ENCODE measurements at regions not wholly inside any gene's neighbourhood (a gene's known extent, or its start where the extent isn't known, plus 50 kb on each side); places are given as distances from the start of the nearest gene placed in this dataset.

DNA sequence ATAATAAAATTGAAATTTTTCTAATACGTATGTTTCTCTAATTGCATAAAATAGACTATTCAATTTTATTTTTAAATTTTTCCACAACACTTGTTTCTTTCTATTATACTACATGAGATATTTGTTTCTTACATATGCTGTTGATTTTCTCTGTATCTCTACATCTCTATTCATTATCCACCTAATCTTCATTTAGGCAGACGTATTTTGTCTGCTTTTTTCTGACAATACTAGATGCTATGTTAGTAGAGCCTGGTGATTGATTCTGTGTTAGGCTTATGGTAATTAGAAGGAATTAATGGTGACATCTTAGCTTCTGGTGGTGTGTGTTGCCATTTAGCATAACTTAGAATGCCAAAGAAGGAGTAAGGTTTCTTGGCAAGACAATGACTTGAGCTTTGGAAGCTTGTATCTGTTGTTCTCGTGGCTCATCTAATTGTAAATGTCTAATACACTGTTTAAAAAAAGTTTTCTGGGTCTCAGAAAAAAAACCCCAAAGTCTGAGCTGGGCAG is 1610.7 kb upstream of the PCDH20 start:
- Mint-ChIP-seq H3K9me3 (peaks cover 10% of the 10 kb centered on the region), H3K4me1 (no peaks in the 10 kb centered on the region), H3K27me3 (no peaks in the 10 kb centered on the region), H3K27ac (no peak overlapping the region), H3K4me3 (no peak overlapping the region), H3K36me3 (no peaks in the 10 kb centered on the region)
- DNase-seq (ENCODE audit: low spot score in 2 of 2) (no peak), ATAC-seq (ENCODE audit: low read depth) (no peak)

DNA sequence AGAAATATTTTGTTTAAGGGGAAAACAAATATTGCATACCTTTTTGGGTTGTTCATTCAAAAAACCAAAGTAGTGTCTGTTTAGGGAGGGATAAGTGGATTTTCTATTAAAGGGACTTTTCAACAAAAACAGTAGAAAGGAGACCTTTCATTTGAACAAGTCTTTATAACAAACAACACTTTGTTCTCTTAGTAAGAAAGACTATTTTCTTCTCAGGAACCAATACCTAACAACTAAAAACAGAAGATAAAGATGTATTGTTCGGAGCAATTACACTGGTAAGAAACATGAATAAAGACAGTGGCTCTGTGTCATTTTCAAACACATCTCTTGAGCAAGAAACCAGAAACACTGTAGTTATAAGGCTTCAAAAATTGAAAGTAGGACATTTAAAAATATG is 1610.1 kb upstream of the PCDH20 start:
- peaks cover 10% of the 10 kb centered on the region for H3K9me3 Mint-ChIP-seq
- no peaks in the 10 kb centered on the region for H3K36me3 Mint-ChIP-seq
- ATAC-seq (ENCODE audit: low read depth) (no peak), DNase-seq (ENCODE audit: low spot score in 2 of 2) (no peak)
- H3K27ac Mint-ChIP-seq, result no peak overlapping the region
- no peaks in the 10 kb centered on the region for H3K4me1 Mint-ChIP-seq
- no peak overlapping the region for H3K4me3 Mint-ChIP-seq
- no peaks in the 10 kb centered on the region for H3K27me3 Mint-ChIP-seq

DNA sequence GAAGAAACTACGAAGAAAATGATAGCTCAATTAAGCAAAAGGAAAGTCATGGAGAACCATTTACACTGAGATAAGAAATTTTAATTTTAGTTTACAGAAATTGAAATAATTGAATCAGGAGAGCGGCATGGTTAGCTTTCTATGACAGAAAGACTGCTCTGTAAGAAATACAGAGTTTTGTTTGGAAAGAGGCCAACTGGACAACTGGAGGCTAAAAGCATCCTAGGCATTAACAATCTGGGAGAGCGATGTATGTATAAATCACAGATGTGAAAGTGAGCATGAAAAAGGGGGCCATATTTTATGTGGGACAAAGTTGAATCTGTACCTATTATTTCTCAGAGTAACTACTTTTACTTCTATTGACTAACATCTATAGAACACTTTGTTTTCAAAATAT is 1608.8 kb upstream of the PCDH20 start:
- no peak overlapping the region for H3K27ac Mint-ChIP-seq
- H3K4me3 Mint-ChIP-seq, result no peak overlapping the region
- H3K4me1 Mint-ChIP-seq, result no peaks in the 10 kb centered on the region
- H3K9me3 Mint-ChIP-seq, result peaks cover 10% of the 10 kb centered on the region
- DNase-seq (ENCODE audit: low spot score in 2 of 2) (no peak), ATAC-seq (ENCODE audit: low read depth) (no peak)
- no peaks in the 10 kb centered on the region for H3K27me3 Mint-ChIP-seq
- H3K36me3 Mint-ChIP-seq, result no peaks in the 10 kb centered on the region

GRCh38 chr13:63011996-63012395 is 1596.3 kb upstream of the PCDH20 start:
- Mint-ChIP-seq H3K27me3 (no peaks in the 10 kb centered on the region), H3K27ac (no peak overlapping the region), H3K36me3 (no peaks in the 10 kb centered on the region), H3K9me3 (peaks cover 14% of the 10 kb centered on the region), H3K4me3 (no peak overlapping the region), H3K4me1 (no peaks in the 10 kb centered on the region)
- DNase-seq (ENCODE audit: low spot score in 2 of 2) (no peak), ATAC-seq (ENCODE audit: low read depth) (no peak)

GRCh38 chr13:63010072-63010658 is 1594.5 kb upstream of the PCDH20 start:
- no peak for ATAC-seq (ENCODE audit: low read depth)
- H3K36me3 Mint-ChIP-seq, result no peaks in the 10 kb centered on the region

GRCh38 chr13:63005625-63006024 is 1590.0 kb upstream of the PCDH20 start:
- Mint-ChIP-seq H3K4me1 (no peaks in the 10 kb centered on the region), H3K27ac (no peak overlapping the region), H3K36me3 (no peaks in the 10 kb centered on the region), H3K9me3 (peaks cover 13% of the 10 kb centered on the region), H3K4me3 (no peak overlapping the region), H3K27me3 (no peaks in the 10 kb centered on the region)
- DNase-seq (ENCODE audit: low spot score in 2 of 2), result no peak
- no peak for ATAC-seq (ENCODE audit: low read depth)

More at GRCh38 chr13:63010072-63010658, 1594.5 kb upstream of the PCDH20 start:
- Mint-ChIP-seq H3K4me3 (no peak overlapping the region), H3K4me1 (no peaks in the 10 kb centered on the region), H3K9me3 (peaks cover 11% of the 10 kb centered on the region), H3K27ac (no peak overlapping the region), H3K27me3 (no peaks in the 10 kb centered on the region)
- no peak for DNase-seq (ENCODE audit: low spot score in 2 of 2)

DNA sequence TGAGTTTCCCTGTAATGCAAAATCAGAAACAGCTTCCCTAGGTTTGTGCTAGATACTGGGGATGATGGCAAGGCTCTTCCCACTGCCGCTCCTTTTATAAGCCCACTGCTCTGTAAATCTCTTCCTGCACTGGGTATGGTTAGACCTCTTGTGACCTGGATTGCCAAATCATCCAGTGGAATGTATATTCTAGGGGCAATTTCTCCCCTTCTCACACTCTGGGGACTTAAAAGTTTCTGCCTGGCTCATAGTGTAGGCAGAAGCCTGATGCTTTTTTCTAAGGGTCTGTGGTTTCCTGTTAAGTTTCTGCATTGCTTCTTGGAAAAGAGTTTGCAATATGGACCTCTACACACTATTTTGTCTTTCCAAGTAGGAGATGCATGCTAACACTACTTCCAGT is 1582.0 kb upstream of the PCDH20 start:
- ATAC-seq (ENCODE audit: low read depth) (no peak), DNase-seq (ENCODE audit: low spot score in 2 of 2) (no peak)
- Mint-ChIP-seq H3K27ac (no peak overlapping the region), H3K4me1 (no peaks in the 10 kb centered on the region), H3K4me3 (no peak overlapping the region), H3K9me3 (peaks cover 8% of the 10 kb centered on the region), H3K36me3 (no peaks in the 10 kb centered on the region), H3K27me3 (no peaks in the 10 kb centered on the region)

- H3K9me3 Mint-ChIP-seq, result peaks cover 4% of the 10 kb centered on the region
- ATAC-seq (ENCODE audit: low read depth) (no peak), DNase-seq (ENCODE audit: low spot score in 2 of 2) (no peak)
- no peaks in the 10 kb centered on the region for H3K4me1 Mint-ChIP-seq
- H3K27ac Mint-ChIP-seq, result no peak overlapping the region
- no peak overlapping the region for H3K4me3 Mint-ChIP-seq
- no peaks in the 10 kb centered on the region for H3K36me3 Mint-ChIP-seq
- H3K27me3 Mint-ChIP-seq, result no peaks in the 10 kb centered on the region
Observed at GRCh38 chr13:62997038-62997599, 1581.5 kb upstream of the PCDH20 start.

GRCh38 chr13:62973804-62974203 is 1558.2 kb upstream of the PCDH20 start:
- no peaks in the 10 kb centered on the region for H3K27me3 Mint-ChIP-seq

DNA sequence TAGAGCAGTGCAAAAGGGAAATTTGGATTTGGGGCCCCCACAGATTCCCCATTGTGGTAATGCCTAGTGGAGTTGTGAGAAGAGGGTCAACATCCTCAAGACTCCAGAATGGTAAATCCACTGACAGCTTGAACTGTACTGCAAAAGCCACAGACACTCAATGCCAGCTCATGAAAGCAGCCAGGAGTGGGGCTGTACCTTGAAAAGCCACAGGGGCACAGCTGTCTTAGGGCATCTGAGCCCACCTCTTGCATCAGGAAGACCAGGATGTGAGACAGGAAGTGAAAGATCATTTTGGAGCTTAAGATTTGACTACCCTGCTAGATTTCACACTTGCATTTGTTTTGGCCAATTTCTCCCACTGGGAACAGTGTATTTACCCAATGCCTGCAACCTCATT is 1548.9 kb upstream of the PCDH20 start:
- Mint-ChIP-seq H3K36me3 (no peaks in the 10 kb centered on the region), H3K4me3 (no peak overlapping the region), H3K4me1 (no peaks in the 10 kb centered on the region), H3K27me3 (no peaks in the 10 kb centered on the region), H3K9me3 (peaks cover 19% of the 10 kb centered on the region), H3K27ac (no peak overlapping the region)
- no peak for DNase-seq (ENCODE audit: low spot score in 2 of 2)
- ATAC-seq (ENCODE audit: low read depth), result no peak

More at GRCh38 chr13:62973804-62974203, 1558.2 kb upstream of the PCDH20 start:
- no peaks in the 10 kb centered on the region for H3K36me3 Mint-ChIP-seq
- H3K27ac Mint-ChIP-seq, result no peak overlapping the region
- ATAC-seq (ENCODE audit: low read depth) (no peak), DNase-seq (ENCODE audit: low spot score in 2 of 2) (no peak)
- H3K4me1 Mint-ChIP-seq, result no peaks in the 10 kb centered on the region
- peaks cover 15% of the 10 kb centered on the region for H3K9me3 Mint-ChIP-seq
- H3K4me3 Mint-ChIP-seq, result no peak overlapping the region

DNA sequence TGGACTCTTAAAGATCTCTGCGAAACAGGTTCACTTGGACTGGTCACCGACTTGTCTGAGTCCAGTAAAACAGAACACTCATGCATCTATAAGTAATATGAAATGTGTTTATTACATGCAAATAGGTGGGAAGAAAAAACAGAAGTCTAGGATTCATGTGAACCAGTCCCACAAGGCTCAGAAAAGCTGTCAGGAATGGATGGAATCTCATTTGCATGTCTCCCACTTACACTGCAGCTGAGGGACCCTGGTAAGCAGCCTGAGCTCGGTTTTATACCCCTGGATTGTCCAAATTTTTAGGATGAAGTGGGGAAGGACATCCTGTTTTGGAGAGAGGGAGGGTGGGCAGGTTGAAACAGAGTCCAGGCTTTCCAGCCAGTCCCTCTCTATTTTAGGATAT is 1545.1 kb upstream of the PCDH20 start:
- no peak for ATAC-seq (ENCODE audit: low read depth)
- H3K4me1 Mint-ChIP-seq, result no peaks in the 10 kb centered on the region
- no peak for DNase-seq (ENCODE audit: low spot score in 2 of 2)
- H3K36me3 Mint-ChIP-seq, result no peaks in the 10 kb centered on the region
- H3K27ac Mint-ChIP-seq, result no peak overlapping the region
- no peak overlapping the region for H3K4me3 Mint-ChIP-seq
- H3K27me3 Mint-ChIP-seq, result no peaks in the 10 kb centered on the region
- peaks cover 10% of the 10 kb centered on the region for H3K9me3 Mint-ChIP-seq

- H3K9me3 Mint-ChIP-seq, result peaks cover 10% of the 10 kb centered on the region
- H3K27ac Mint-ChIP-seq, result no peak overlapping the region
- H3K27me3 Mint-ChIP-seq, result no peaks in the 10 kb centered on the region
- H3K4me3 Mint-ChIP-seq, result no peak overlapping the region
- DNase-seq (ENCODE audit: low spot score in 2 of 2), result no peak
- no peak for ATAC-seq (ENCODE audit: low read depth)
- H3K36me3 Mint-ChIP-seq, result no peaks in the 10 kb centered on the region
- H3K4me1 Mint-ChIP-seq, result no peaks in the 10 kb centered on the region
Observed at GRCh38 chr13:62933809-62934208, 1518.2 kb upstream of the PCDH20 start.

GRCh38 chr13:62932256-62932883 is 1516.7 kb upstream of the PCDH20 start:
- H3K9me3 Mint-ChIP-seq, result peaks cover 8% of the 10 kb centered on the region
- no peak overlapping the region for H3K27ac Mint-ChIP-seq

GRCh38 chr13:62931853-62932252 is 1516.2 kb upstream of the PCDH20 start:
- DNase-seq (ENCODE audit: low spot score in 2 of 2) (no peak), ATAC-seq (ENCODE audit: low read depth) (no peak)
- H3K4me3 Mint-ChIP-seq, result no peak overlapping the region
- no peaks in the 10 kb centered on the region for H3K4me1 Mint-ChIP-seq
- no peak overlapping the region for H3K27ac Mint-ChIP-seq
- no peaks in the 10 kb centered on the region for H3K27me3 Mint-ChIP-seq
- peaks cover 8% of the 10 kb centered on the region for H3K9me3 Mint-ChIP-seq
- no peaks in the 10 kb centered on the region for H3K36me3 Mint-ChIP-seq

More at GRCh38 chr13:62932256-62932883, 1516.7 kb upstream of the PCDH20 start:
- ATAC-seq (ENCODE audit: low read depth), result no peak
- Mint-ChIP-seq H3K4me3 (no peak overlapping the region), H3K27me3 (no peaks in the 10 kb centered on the region), H3K4me1 (no peaks in the 10 kb centered on the region), H3K36me3 (no peaks in the 10 kb centered on the region)
- DNase-seq (ENCODE audit: low spot score in 2 of 2), result no peak

- ATAC-seq (ENCODE audit: low read depth) (no peak), DNase-seq (ENCODE audit: low spot score in 2 of 2) (no peak)
- no peak overlapping the region for H3K4me3 Mint-ChIP-seq
- peaks cover 6% of the 10 kb centered on the region for H3K9me3 Mint-ChIP-seq
- H3K4me1 Mint-ChIP-seq, result no peaks in the 10 kb centered on the region
- H3K27me3 Mint-ChIP-seq, result no peaks in the 10 kb centered on the region
- H3K27ac Mint-ChIP-seq, result no peak overlapping the region
- no peaks in the 10 kb centered on the region for H3K36me3 Mint-ChIP-seq
Observed at GRCh38 chr13:62924395-62924794, 1508.7 kb upstream of the PCDH20 start.

All from memory B cell (primary cell).